Astrocyte of the spinal cord (primary cell): ENCODE measurements at regions not wholly inside any gene's neighbourhood (a gene's known extent, or its start where the extent isn't known, plus 50 kb on each side); places are given as distances from the start of the nearest gene placed in this dataset.

Experiments
- DNase-seq: peaks from one replicate; pipeline ENCODE4 v3.0.0; 2011; ENCODE audit warnings: low read depth, low spot score
- H3K4me3 ChIP-seq: 2 replicates; pipeline ENCODE4 v1.5.1; 2011; ENCODE audit warnings: low read depth, mild to moderate bottlenecking, low read length, moderate library complexity
- in situ Hi-C: cut with HindIII; loops from 2 replicates; pipeline ENCODE4 v1.10.0; 2017; ENCODE audit warnings: low sequenced_read_pairs
- TF ChIP-seq, protein P1 (sequence below): IDR thresholded peaks from 2 replicates; pipeline ENCODE4 v1.5.1; 2012; ENCODE audit warnings: low read depth, mild to moderate bottlenecking, low read length, inconsistent platforms

DNA sequence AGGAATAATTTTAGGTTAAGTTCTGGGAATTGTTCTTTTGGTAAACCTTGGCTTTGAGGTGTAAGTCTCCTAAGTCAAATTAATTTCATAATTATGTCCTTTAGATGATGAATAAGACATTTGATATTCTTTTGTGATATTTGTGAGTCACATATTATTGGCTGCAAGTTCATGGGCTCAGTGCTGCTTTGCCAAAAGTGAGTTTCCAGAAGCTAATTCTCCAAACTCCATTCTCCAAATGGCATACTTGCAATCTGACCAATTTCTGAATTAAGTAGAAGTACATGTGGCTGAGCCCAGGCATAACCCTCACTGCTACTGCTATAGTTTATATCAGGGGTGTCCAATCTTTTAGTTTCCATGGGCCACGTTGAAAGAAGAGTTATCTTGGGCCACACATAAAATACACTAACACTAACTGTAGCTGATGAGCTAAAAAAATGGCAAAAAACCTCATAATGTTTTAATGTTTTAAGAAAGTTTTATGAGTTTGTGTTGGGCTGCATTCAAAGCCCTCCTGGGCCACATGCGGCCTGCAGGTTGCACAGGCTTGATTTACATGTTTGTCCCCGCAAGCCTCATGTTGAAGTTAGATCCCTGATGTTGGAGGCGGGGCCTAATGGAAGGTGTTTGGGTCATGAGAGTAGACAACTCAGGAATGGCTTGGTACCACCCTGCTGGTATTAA is 196.1 kb downstream of the ZNF330 start:
- TF ChIP-seq, protein P1, sequence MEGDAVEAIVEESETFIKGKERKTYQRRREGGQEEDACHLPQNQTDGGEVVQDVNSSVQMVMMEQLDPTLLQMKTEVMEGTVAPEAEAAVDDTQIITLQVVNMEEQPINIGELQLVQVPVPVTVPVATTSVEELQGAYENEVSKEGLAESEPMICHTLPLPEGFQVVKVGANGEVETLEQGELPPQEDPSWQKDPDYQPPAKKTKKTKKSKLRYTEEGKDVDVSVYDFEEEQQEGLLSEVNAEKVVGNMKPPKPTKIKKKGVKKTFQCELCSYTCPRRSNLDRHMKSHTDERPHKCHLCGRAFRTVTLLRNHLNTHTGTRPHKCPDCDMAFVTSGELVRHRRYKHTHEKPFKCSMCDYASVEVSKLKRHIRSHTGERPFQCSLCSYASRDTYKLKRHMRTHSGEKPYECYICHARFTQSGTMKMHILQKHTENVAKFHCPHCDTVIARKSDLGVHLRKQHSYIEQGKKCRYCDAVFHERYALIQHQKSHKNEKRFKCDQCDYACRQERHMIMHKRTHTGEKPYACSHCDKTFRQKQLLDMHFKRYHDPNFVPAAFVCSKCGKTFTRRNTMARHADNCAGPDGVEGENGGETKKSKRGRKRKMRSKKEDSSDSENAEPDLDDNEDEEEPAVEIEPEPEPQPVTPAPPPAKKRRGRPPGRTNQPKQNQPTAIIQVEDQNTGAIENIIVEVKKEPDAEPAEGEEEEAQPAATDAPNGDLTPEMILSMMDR = no peak
- in situ Hi-C loops = no loop called here
- no peak overlapping the region for H3K4me3 ChIP-seq
- peak; percentile 43 for DNase-seq

DNA sequence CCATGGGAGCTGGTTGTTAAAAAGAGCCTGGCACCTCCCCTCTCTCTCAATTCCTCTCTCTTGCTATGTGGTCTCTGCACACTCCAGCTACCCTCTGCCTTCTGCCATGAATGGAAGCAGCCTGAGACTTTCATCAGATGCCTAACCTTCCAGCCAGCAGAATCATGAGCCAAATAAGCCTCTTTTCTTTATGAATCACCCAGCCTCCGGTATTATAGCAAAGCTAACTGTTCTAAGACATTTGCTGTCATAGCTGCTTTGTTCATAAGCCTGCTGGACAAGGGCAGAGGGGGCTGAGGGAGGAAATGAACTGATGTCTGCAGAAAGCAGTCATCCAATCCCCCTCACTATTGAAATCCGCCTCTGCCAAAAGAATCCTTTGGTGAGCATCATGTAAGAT is 196.7 kb downstream of the ZNF330 start:
- no peak overlapping the region for H3K4me3 ChIP-seq
- in situ Hi-C loops = no loop called here
- TF ChIP-seq, protein P1 = no peak
- peak; percentile 58 for DNase-seq

DNA sequence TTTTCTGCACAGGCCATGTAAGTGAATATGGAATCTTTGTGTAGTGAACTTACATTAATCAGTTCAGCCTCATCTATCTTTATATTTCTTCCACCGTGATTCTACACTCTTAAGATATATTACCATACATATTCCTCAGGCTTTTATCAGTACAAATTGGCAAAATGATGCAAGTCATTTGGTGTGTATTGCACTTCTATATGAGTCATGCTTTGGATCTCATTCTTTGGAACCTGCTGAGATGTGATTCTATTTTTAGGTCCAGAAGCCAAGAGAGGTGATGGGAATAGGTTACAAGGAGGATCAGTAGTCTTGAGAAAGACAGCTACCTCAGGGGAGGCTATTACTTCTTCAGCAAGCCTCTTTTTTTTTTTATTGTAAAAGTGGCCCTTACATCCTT is 204.4 kb downstream of the ZNF330 start:
- DNase-seq = peak; percentile 87
- in situ Hi-C loops = no loop called here
- TF ChIP-seq, protein P1 = no peak
- no peak overlapping the region for H3K4me3 ChIP-seq

DNA sequence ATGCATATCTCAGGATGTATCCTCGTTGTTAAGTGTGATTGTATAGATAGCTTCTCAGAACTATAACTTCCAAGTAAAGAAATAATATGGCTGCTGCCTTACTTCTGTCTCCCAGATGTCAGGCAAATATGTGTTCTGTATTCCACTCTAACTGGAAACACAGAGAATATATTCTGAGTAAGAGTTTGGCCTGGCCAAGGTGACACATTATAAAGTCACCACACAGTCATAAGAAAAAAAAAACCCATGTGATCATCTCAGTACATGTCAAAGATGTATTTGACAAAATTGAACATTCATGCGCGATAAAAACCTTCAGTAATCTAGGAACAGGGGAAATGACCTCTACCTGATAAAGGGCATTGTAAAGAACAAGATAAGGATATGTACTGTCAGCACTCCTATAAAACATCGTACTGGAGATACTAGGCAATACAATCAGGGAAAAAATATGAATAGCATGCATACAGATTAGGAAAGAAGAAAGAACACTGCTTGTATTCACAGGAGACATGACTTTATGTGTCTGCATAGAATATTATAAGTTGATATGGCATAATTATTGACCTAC is 207.1 kb downstream of the ZNF330 start:
- H3K4me3 ChIP-seq = no peak overlapping the region
- TF ChIP-seq, protein P1 = no peak
- no peak for DNase-seq
- in situ Hi-C loops = no loop called here

DNA sequence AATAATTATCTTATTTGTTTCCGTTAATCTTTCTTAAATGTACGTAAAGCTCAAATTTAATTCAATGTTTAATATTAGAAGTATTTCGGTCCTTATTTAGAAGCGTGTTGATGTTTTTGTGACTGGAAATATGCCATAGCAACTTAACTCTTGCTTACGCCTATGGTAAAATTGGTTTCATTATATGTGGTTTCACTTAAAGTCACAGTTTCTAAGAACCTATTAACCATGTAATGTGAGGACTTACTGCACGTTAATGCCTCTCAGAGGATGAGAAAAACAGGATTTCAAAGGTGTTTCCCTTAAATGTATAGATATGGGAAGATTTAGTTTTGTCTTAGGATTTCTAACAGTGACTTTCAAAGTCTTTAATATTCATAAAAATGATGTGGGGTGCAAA is 206.4 kb upstream of the IL15 start:
- in situ Hi-C loops = no loop called here
- TF ChIP-seq, protein P1 = no peak
- DNase-seq = no peak

DNA sequence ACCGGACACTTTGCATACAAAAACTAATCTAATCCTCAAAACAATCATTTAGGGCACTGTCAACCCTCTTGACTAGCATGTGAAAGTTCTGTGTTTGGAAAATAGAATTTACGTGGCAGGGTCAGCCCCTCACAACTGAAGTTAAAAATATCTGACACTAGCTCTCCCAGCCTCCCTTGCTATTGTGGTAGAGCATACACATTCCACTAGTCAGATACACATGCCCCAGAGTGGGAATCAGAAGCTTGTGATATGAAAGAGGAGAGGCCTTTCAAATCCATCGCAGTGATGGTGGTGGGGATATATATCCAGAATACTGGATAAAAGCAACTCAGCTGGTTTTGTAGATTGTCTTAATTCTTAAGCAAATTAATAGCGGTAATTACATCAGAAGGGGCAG is 205.7 kb upstream of the IL15 start:
- TF ChIP-seq, protein P1 = no peak
- no peak for DNase-seq
- in situ Hi-C loops = no loop called here
- H3K4me3 ChIP-seq = no peak overlapping the region

More for the DNA sequence above, 206.4 kb upstream of the IL15 start:
- no peak overlapping the region for H3K4me3 ChIP-seq
